ENCODE measurements at regions not wholly inside any gene's neighbourhood (a gene's known extent, or its start where the extent isn't known, plus 50 kb on each side); places are given as distances from the start of the nearest gene placed in this dataset.

GRCh38 chr3:30303770-30304169 is 302.6 kb upstream of the TGFBR2 start:
- Histone ChIP-seq H3K4me1 (ENCODE audit: control insufficient read depth in 1 of 2, insufficient read depth in 2 of 2, low read length in 2 of 2) (no peaks in the 10 kb centered on the region), H3K27me3 (ENCODE audit: control insufficient read depth in 1 of 2, insufficient read depth in 2 of 2, low read length in 1 of 2) (no peaks in the 10 kb centered on the region), H3K27ac (ENCODE audit: low read depth in 1 of 2, low read length in 2 of 2) (no peak overlapping the region), H3K36me3 (ENCODE audit: control insufficient read depth in 1 of 2, insufficient read depth in 2 of 2, low read length in 1 of 2) (no peaks in the 10 kb centered on the region), H3K9me3 (ENCODE audit: control insufficient read depth, low read length) (no peaks in the 10 kb centered on the region), H3K4me3 (ENCODE audit: low read length in 2 of 2) (no peak overlapping the region)
- no peak for DNase-seq
- intact Hi-C loops (cut with DNase I), result no loop called here
- no peak for ATAC-seq (ENCODE audit: low FRiP score)
- WGBS, 2 donors, result 67 to 71% methylated on average over 2 of the region's 2 CpGs

- Histone ChIP-seq H3K36me3 (ENCODE audit: control insufficient read depth in 1 of 2, insufficient read depth in 2 of 2, low read length in 1 of 2) (no peaks in the 10 kb centered on the region), H3K4me1 (ENCODE audit: control insufficient read depth in 1 of 2, insufficient read depth in 2 of 2, low read length in 2 of 2) (no peaks in the 10 kb centered on the region), H3K4me3 (ENCODE audit: low read length in 2 of 2) (no peak overlapping the region), H3K27me3 (ENCODE audit: control insufficient read depth in 1 of 2, insufficient read depth in 2 of 2, low read length in 1 of 2) (no peaks in the 10 kb centered on the region), H3K9me3 (ENCODE audit: control insufficient read depth, low read length) (no peaks in the 10 kb centered on the region), H3K27ac (ENCODE audit: low read depth in 1 of 2, low read length in 2 of 2) (no peak overlapping the region)
- intact Hi-C loops (cut with DNase I), result no loop called here
- DNase-seq (no peak), ATAC-seq (ENCODE audit: low FRiP score) (no peak)
- WGBS, 2 donors, result 86 to 88% methylated on average over 3 of the region's 3 CpGs
Observed at GRCh38 chr3:30305021-30305420, 301.4 kb upstream of the TGFBR2 start.

GRCh38 chr3:30306896-30307295 is 299.5 kb upstream of the TGFBR2 start:
- ATAC-seq (ENCODE audit: low FRiP score) (no peak), DNase-seq (no peak)
- H3K9me3 ChIP-seq (ENCODE audit: control insufficient read depth, low read length), result no peaks in the 10 kb centered on the region
- intact Hi-C loops (cut with DNase I), result no loop called here
- no peaks in the 10 kb centered on the region for H3K36me3 ChIP-seq (ENCODE audit: control insufficient read depth in 1 of 2, insufficient read depth in 2 of 2, low read length in 1 of 2)
- H3K27me3 ChIP-seq (ENCODE audit: control insufficient read depth in 1 of 2, insufficient read depth in 2 of 2, low read length in 1 of 2), result no peaks in the 10 kb centered on the region
- H3K4me1 ChIP-seq (ENCODE audit: control insufficient read depth in 1 of 2, insufficient read depth in 2 of 2, low read length in 2 of 2), result no peaks in the 10 kb centered on the region
- H3K4me3 ChIP-seq (ENCODE audit: low read length in 2 of 2), result no peak overlapping the region
- H3K27ac ChIP-seq (ENCODE audit: low read depth in 1 of 2, low read length in 2 of 2), result no peak overlapping the region
- 85 to 88% methylated on average over 3 of the region's 3 CpGs for WGBS, 2 donors

GRCh38 chr3:30307372-30307950 is 298.9 kb upstream of the TGFBR2 start:
- Histone ChIP-seq H3K27ac (ENCODE audit: low read depth in 1 of 2, low read length in 2 of 2) (no peak overlapping the region), H3K9me3 (ENCODE audit: control insufficient read depth, low read length) (no peaks in the 10 kb centered on the region), H3K27me3 (ENCODE audit: control insufficient read depth in 1 of 2, insufficient read depth in 2 of 2, low read length in 1 of 2) (no peaks in the 10 kb centered on the region), H3K4me1 (ENCODE audit: control insufficient read depth in 1 of 2, insufficient read depth in 2 of 2, low read length in 2 of 2) (no peaks in the 10 kb centered on the region), H3K4me3 (ENCODE audit: low read length in 2 of 2) (no peak overlapping the region), H3K36me3 (ENCODE audit: control insufficient read depth in 1 of 2, insufficient read depth in 2 of 2, low read length in 1 of 2) (no peaks in the 10 kb centered on the region)
- no peak for ATAC-seq (ENCODE audit: low FRiP score)
- intact Hi-C loops (cut with DNase I), result no loop called here
- DNase-seq, result no peak

- ATAC-seq (ENCODE audit: low FRiP score), result peak; percentile 67
- WGBS, 2 donors, result 89 to 94% methylated on average over 1 of the region's 1 CpG
- Histone ChIP-seq H3K4me3 (ENCODE audit: low read length in 2 of 2) (no peak overlapping the region), H3K4me1 (ENCODE audit: control insufficient read depth in 1 of 2, insufficient read depth in 2 of 2, low read length in 2 of 2) (no peaks in the 10 kb centered on the region), H3K36me3 (ENCODE audit: control insufficient read depth in 1 of 2, insufficient read depth in 2 of 2, low read length in 1 of 2) (no peaks in the 10 kb centered on the region), H3K9me3 (ENCODE audit: control insufficient read depth, low read length) (no peaks in the 10 kb centered on the region), H3K27ac (ENCODE audit: low read depth in 1 of 2, low read length in 2 of 2) (no peak overlapping the region), H3K27me3 (ENCODE audit: control insufficient read depth in 1 of 2, insufficient read depth in 2 of 2, low read length in 1 of 2) (no peaks in the 10 kb centered on the region)
- no peak for DNase-seq
- intact Hi-C loops (cut with DNase I), result no loop called here
Observed at GRCh38 chr3:30308131-30308530, 298.3 kb upstream of the TGFBR2 start.

- H3K27ac ChIP-seq (ENCODE audit: low read depth in 1 of 2, low read length in 2 of 2), result no peak overlapping the region
- ATAC-seq (ENCODE audit: low FRiP score) (no peak), DNase-seq (no peak)
- H3K4me1 ChIP-seq (ENCODE audit: control insufficient read depth in 1 of 2, insufficient read depth in 2 of 2, low read length in 2 of 2), result no peaks in the 10 kb centered on the region
- no peak overlapping the region for H3K4me3 ChIP-seq (ENCODE audit: low read length in 2 of 2)
- 92 to 94% methylated on average over 2 of the region's 2 CpGs for WGBS, 2 donors
- intact Hi-C loops (cut with DNase I), result no loop called here
- no peaks in the 10 kb centered on the region for H3K36me3 ChIP-seq (ENCODE audit: control insufficient read depth in 1 of 2, insufficient read depth in 2 of 2, low read length in 1 of 2)
- no peaks in the 10 kb centered on the region for H3K9me3 ChIP-seq (ENCODE audit: control insufficient read depth, low read length)
- H3K27me3 ChIP-seq (ENCODE audit: control insufficient read depth in 1 of 2, insufficient read depth in 2 of 2, low read length in 1 of 2), result no peaks in the 10 kb centered on the region
Observed at GRCh38 chr3:30309961-30310954, 296.1 kb upstream of the TGFBR2 start.

GRCh38 chr3:30311781-30312180 is 294.6 kb upstream of the TGFBR2 start:
- no peak for DNase-seq
- H3K36me3 ChIP-seq (ENCODE audit: control insufficient read depth in 1 of 2, insufficient read depth in 2 of 2, low read length in 1 of 2), result no peaks in the 10 kb centered on the region
- no peak for ATAC-seq (ENCODE audit: low FRiP score)
- intact Hi-C loops (cut with DNase I), result no loop called here
- H3K27me3 ChIP-seq (ENCODE audit: control insufficient read depth in 1 of 2, insufficient read depth in 2 of 2, low read length in 1 of 2), result no peaks in the 10 kb centered on the region
- WGBS, 2 donors, result 30 to 40% methylated on average over 4 of the region's 4 CpGs
- no peaks in the 10 kb centered on the region for H3K4me1 ChIP-seq (ENCODE audit: control insufficient read depth in 1 of 2, insufficient read depth in 2 of 2, low read length in 2 of 2)
- no peak overlapping the region for H3K27ac ChIP-seq (ENCODE audit: low read depth in 1 of 2, low read length in 2 of 2)
- H3K4me3 ChIP-seq (ENCODE audit: low read length in 2 of 2), result no peak overlapping the region
- no peaks in the 10 kb centered on the region for H3K9me3 ChIP-seq (ENCODE audit: control insufficient read depth, low read length)

- ATAC-seq (ENCODE audit: low FRiP score) (no peak), DNase-seq (no peak)
- no peaks in the 10 kb centered on the region for H3K36me3 ChIP-seq (ENCODE audit: control insufficient read depth in 1 of 2, insufficient read depth in 2 of 2, low read length in 1 of 2)
- H3K9me3 ChIP-seq (ENCODE audit: control insufficient read depth, low read length), result no peaks in the 10 kb centered on the region
- no peak overlapping the region for H3K27ac ChIP-seq (ENCODE audit: low read depth in 1 of 2, low read length in 2 of 2)
- H3K4me1 ChIP-seq (ENCODE audit: control insufficient read depth in 1 of 2, insufficient read depth in 2 of 2, low read length in 2 of 2), result no peaks in the 10 kb centered on the region
- 98 to 99% methylated on average over 2 of the region's 2 CpGs for WGBS, 2 donors
- intact Hi-C loops (cut with DNase I), result no loop called here
- H3K4me3 ChIP-seq (ENCODE audit: low read length in 2 of 2), result no peak overlapping the region
- H3K27me3 ChIP-seq (ENCODE audit: control insufficient read depth in 1 of 2, insufficient read depth in 2 of 2, low read length in 1 of 2), result no peaks in the 10 kb centered on the region
Observed at GRCh38 chr3:30313840-30314239, 292.6 kb upstream of the TGFBR2 start.

All from aorta (tissue), 5 donors.